G401 (cell line): ENCODE measurements at regions not wholly inside any gene's neighbourhood (a gene's known extent, or its start where the extent isn't known, plus 50 kb on each side); places are given as distances from the start of the nearest gene placed in this dataset.
"Not testable (repeated sequence)": the region's sequence is repeated elsewhere in the genome, so short reads cannot be mapped to it uniquely, and the experiment has no call there.

Source experiments
- DNase-seq: peaks from one replicate; pipeline ENCODE4 v3.0.0-alpha.2; 2015; ENCODE audit warnings: low spot score
- in situ Hi-C: cut with HindIII; loops from 2 replicates; pipeline ENCODE4 v1.10.0; 2016; ENCODE audit warnings: low sequenced_read_pairs, mixed read lengths

GRCh38 chr2:49702740-49703139, 548.4 kb upstream of the FSHR start:
- in situ Hi-C loops, result no loop called here

GRCh38 chr2:49693961-49694360, 539.6 kb upstream of the FSHR start:
- in situ Hi-C loops, result no loop called here
- no peak for DNase-seq

More at GRCh38 chr2:49702740-49703139, 548.4 kb upstream of the FSHR start:
- DNase-seq, result no peak

- DNase-seq, in situ Hi-C loops: not testable (repeated sequence)
Observed at GRCh38 chr2:49692022-49692421, 537.7 kb upstream of the FSHR start.

GRCh38 chr2:49687918-49688317, 533.6 kb upstream of the FSHR start:
- in situ Hi-C loops, result no loop called here
- peak; percentile 63 for DNase-seq

GRCh38 chr2:49686897-49687442, 532.7 kb upstream of the FSHR start:
- in situ Hi-C loops, result no loop called here
- DNase-seq, result no peak

GRCh38 chr2:49686291-49686690, 532.0 kb upstream of the FSHR start:
- no peak for DNase-seq
- in situ Hi-C loops, result no loop called here

GRCh38 chr2:49677227-49677626, 522.9 kb upstream of the FSHR start:
- DNase-seq, result peak; percentile 42
- in situ Hi-C loops, result no loop called here

GRCh38 chr2:49664827-49665226, 510.5 kb upstream of the FSHR start:
- in situ Hi-C loops, result no loop called here
- no peak for DNase-seq

- in situ Hi-C loops, result no loop called here
Observed at GRCh38 chr2:49661809-49662208, 507.5 kb upstream of the FSHR start.

GRCh38 chr2:49656853-49657252, 502.5 kb upstream of the FSHR start:
- DNase-seq, result no peak
- in situ Hi-C loops, result no loop called here

More at GRCh38 chr2:49661809-49662208, 507.5 kb upstream of the FSHR start:
- no peak for DNase-seq

GRCh38 chr2:49643149-49643548, 488.8 kb upstream of the FSHR start:
- DNase-seq, result no peak
- in situ Hi-C loops, result no loop called here

GRCh38 chr2:49640630-49641029, 486.3 kb upstream of the FSHR start:
- in situ Hi-C loops, result no loop called here
- DNase-seq, result no peak

GRCh38 chr2:49621016-49621415, 466.7 kb upstream of the FSHR start:
- in situ Hi-C loops, result no loop called here
- no peak for DNase-seq

GRCh38 chr2:49619804-49620203, 465.5 kb upstream of the FSHR start:
- in situ Hi-C loops, result no loop called here
- DNase-seq, result peak; percentile 7

- DNase-seq, result no peak
- in situ Hi-C loops, result no loop called here
Observed at GRCh38 chr2:49618491-49618890, 464.2 kb upstream of the FSHR start.

GRCh38 chr2:49616800-49617199, 462.5 kb upstream of the FSHR start:
- peak; percentile 68 for DNase-seq
- in situ Hi-C loops, result no loop called here

- DNase-seq, in situ Hi-C loops: not testable (repeated sequence)
Observed at GRCh38 chr2:49611796-49612195, 457.5 kb upstream of the FSHR start.

GRCh38 chr2:49600524-49600923, 446.2 kb upstream of the FSHR start:
- DNase-seq, result no peak

GRCh38 chr2:49598231-49598630, 443.9 kb upstream of the FSHR start:
- no peak for DNase-seq
- in situ Hi-C loops, result no loop called here

More at GRCh38 chr2:49600524-49600923, 446.2 kb upstream of the FSHR start:
- in situ Hi-C loops, result no loop called here

GRCh38 chr2:49585921-49586320, 431.6 kb upstream of the FSHR start:
- in situ Hi-C loops, result no loop called here
- no peak for DNase-seq

- in situ Hi-C loops, result no loop called here
- no peak for DNase-seq
Observed at GRCh38 chr2:49582946-49583345, 428.6 kb upstream of the FSHR start.

- DNase-seq, result no peak
Observed at GRCh38 chr2:49577041-49577440, 422.7 kb upstream of the FSHR start.

More at GRCh38 chr2:49577041-49577440, 422.7 kb upstream of the FSHR start:
- in situ Hi-C loops, result no loop called here
